Dermis blood vessel endothelial cell (primary cell): ENCODE measurements at regions not wholly inside any gene's neighbourhood (a gene's known extent, or its start where the extent isn't known, plus 50 kb on each side); places are given as distances from the start of the nearest gene placed in this dataset.

Source experiments
- DNase-seq: peaks from one replicate; pipeline ENCODE4 v3.0.0; 2010

GRCh38 chr4:185993328-185993973, 75.5 kb upstream of the TLR3 start:
- peak; percentile 74 for DNase-seq

GRCh38 chr4:185994750-185995149, 74.2 kb upstream of the TLR3 start:
- DNase-seq, result no peak

- DNase-seq, result no peak
Measured at GRCh38 chr4:185995665-185996064, 73.3 kb upstream of the TLR3 start.

- DNase-seq, result no peak
Measured at GRCh38 chr4:185997296-185997695, 71.7 kb upstream of the TLR3 start.

- no peak for DNase-seq
Measured at GRCh38 chr4:185998791-185999190, 70.2 kb upstream of the TLR3 start.

- DNase-seq, result no peak
Measured at GRCh38 chr4:185999207-185999606, 69.7 kb upstream of the TLR3 start.

- no peak for DNase-seq
Measured at GRCh38 chr4:186002853-186003252, 66.1 kb upstream of the TLR3 start.

- DNase-seq, result no peak
Measured at GRCh38 chr4:186003746-186004145, 65.2 kb upstream of the TLR3 start.

GRCh38 chr4:186008057-186008456, 60.9 kb upstream of the TLR3 start:
- no peak for DNase-seq

- no peak for DNase-seq
Measured at GRCh38 chr4:186009976-186010375, 59.0 kb upstream of the TLR3 start.

GRCh38 chr4:186010821-186011220, 58.1 kb upstream of the TLR3 start:
- no peak for DNase-seq

GRCh38 chr4:186012071-186012470, 56.9 kb upstream of the TLR3 start:
- DNase-seq, result no peak

GRCh38 chr4:186013419-186014186, 55.4 kb upstream of the TLR3 start:
- no peak for DNase-seq

- DNase-seq, result peak; percentile 27
Measured at GRCh38 chr4:186015212-186015817, 53.6 kb upstream of the TLR3 start.

- no peak for DNase-seq
Measured at GRCh38 chr4:186016796-186017195, 52.2 kb upstream of the TLR3 start.

- no peak for DNase-seq
Measured at GRCh38 chr4:186017801-186018200, 51.2 kb upstream of the TLR3 start.

- no peak for DNase-seq
Measured at GRCh38 chr4:186018261-186018660, 50.7 kb upstream of the TLR3 start.

- no peak for DNase-seq
Measured at GRCh38 chr4:186018784-186019183, 50.2 kb upstream of the TLR3 start.
